OCI-LY7 (cell line): ENCODE measurements at regions not wholly inside any gene's neighbourhood (a gene's known extent, or its start where the extent isn't known, plus 50 kb on each side); places are given as distances from the start of the nearest gene placed in this dataset.

Experiments
- EZH2phosphoT487 ChIP-seq: fragments of 200-600 bp; sonication (generic); IDR thresholded peaks from 2 replicates; pipeline ENCODE4 v1.6.1; 2018; ENCODE audit warnings: low read depth, borderline replicate concordance, mild to moderate bottlenecking, mixed run types, antibody characterized with exemption, low read length, moderate library complexity, mixed read lengths
- TF ChIP-seq, protein P1 (sequence below): fragments of 200-600 bp; sonication (generic); conservative IDR thresholded peaks from 2 replicates; pipeline ENCODE4 v1.5.1; 2014; ENCODE audit warnings: mild to moderate bottlenecking, antibody characterized with exemption, low read length, moderate library complexity, mixed read lengths

DNA sequence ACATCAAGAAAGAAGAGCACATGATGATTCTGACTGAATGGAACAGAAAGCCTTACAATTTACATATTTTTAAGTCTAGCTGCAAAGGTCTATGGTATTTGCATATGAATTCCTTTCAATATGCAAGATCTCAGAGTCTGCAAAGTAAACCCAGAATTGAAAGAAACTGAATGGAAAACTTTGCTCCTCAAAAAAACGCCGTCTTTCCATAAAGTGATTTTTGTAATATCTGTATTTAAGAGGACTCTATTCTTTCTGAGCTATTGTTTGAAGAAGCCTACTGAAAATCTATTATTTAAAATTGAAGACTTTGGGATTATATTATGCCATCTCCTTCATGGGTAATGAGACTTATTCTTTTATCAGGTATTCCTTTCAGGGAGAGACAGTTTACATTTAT, 1894.4 kb downstream of the STIM2 start:
- TF ChIP-seq, protein P1, sequence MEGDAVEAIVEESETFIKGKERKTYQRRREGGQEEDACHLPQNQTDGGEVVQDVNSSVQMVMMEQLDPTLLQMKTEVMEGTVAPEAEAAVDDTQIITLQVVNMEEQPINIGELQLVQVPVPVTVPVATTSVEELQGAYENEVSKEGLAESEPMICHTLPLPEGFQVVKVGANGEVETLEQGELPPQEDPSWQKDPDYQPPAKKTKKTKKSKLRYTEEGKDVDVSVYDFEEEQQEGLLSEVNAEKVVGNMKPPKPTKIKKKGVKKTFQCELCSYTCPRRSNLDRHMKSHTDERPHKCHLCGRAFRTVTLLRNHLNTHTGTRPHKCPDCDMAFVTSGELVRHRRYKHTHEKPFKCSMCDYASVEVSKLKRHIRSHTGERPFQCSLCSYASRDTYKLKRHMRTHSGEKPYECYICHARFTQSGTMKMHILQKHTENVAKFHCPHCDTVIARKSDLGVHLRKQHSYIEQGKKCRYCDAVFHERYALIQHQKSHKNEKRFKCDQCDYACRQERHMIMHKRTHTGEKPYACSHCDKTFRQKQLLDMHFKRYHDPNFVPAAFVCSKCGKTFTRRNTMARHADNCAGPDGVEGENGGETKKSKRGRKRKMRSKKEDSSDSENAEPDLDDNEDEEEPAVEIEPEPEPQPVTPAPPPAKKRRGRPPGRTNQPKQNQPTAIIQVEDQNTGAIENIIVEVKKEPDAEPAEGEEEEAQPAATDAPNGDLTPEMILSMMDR: no peak
- no peak for TF ChIP-seq EZH2phosphoT487
